ENCODE measurements at regions not wholly inside any gene's neighbourhood (a gene's known extent, or its start where the extent isn't known, plus 50 kb on each side); places are given as distances from the start of the nearest gene placed in this dataset.

DNA sequence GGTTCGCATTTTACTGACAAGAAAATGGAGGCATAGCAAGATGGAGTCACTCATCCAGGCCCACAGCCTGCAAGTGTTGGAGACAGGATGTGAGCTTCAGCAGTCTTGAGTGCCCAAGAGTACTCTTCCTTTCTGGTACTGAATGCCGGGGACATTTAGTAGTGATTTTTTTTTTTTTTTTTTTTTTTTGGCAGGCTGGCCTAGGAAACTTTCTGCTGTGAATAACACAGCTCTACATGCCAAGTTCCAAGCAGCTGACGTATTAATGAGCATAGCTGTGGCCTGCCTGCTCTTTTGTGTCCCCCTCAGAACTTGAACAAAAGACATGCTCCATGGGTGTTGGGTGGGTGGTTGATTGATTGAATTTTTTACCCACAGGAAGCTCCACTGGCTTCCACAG lies 195.5 kb upstream of the CADM1 start (continued):
- TF ChIP-seq, protein P1, sequence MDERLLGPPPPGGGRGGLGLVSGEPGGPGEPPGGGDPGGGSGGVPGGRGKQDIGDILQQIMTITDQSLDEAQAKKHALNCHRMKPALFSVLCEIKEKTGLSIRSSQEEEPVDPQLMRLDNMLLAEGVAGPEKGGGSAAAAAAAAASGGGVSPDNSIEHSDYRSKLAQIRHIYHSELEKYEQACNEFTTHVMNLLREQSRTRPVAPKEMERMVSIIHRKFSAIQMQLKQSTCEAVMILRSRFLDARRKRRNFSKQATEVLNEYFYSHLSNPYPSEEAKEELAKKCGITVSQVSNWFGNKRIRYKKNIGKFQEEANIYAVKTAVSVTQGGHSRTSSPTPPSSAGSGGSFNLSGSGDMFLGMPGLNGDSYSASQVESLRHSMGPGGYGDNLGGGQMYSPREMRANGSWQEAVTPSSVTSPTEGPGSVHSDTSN (CRISPR knock-in tag; IDR thresholded peaks at IDR 0.05), result no peak

DNA sequence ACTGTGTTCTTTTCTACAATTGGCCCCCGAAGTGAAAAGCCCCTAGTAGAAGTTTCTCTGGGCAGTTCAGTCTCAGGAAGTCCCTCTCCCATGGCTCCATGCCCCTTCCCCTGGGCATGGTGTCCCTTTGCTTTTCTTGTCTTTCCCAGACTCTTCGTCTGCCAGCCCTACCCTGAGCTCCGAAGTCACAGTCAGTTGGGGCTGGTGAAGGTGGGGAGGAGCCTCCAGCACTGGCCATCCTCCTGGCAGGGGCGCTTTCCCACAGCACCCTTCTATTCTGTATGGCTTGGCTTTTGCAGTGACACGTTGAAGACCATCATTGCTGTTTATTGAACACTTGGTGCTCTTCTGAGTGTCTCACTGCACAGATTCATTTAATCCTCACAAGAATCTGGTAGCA lies 195.1 kb upstream of the CADM1 start:
- H3K4me3 ChIP-seq (replicated peaks in 1 of 3; ENCODE audit: insufficient read depth in 1 of 3, low read depth in 2 of 3, low read length in 3 of 3), result no peak overlapping the region
- H3K27me3 ChIP-seq (ENCODE audit: control insufficient read depth in 1 of 2, insufficient read depth in 2 of 2, low read length in 2 of 2), result peaks cover 1 to 12% of the 10 kb centered on the region in 2 experiments; a peak in 4 of 5 replicates
- H2AFZ ChIP-seq (ENCODE audit: low read length), result no peak overlapping the region
- TF ChIP-seq NR2F2 (IDR thresholded peaks at IDR 0.05; ENCODE audit: borderline replicate concordance, low read depth) (no peak), ZSCAN22 (CRISPR knock-in tag; IDR thresholded peaks at IDR 0.05) (no peak), IRX3 (CRISPR knock-in tag; IDR thresholded peaks at IDR 0.05; ENCODE audit: borderline replicate concordance, low read depth) (no peak), PRPF4 (IDR thresholded peaks at IDR 0.05; ENCODE audit: low read depth, low read length, poor library complexity, severe bottlenecking) (no peak), ZC3H13 (CRISPR knock-in tag; IDR thresholded peaks at IDR 0.05) (no peak), MXD4 (CRISPR knock-in tag; IDR thresholded peaks at IDR 0.05) (no peak), TCF7L2 (IDR thresholded peaks at IDR 0.05; ENCODE audit: low read depth, low read length) (no peak), KDM1A (CRISPR knock-in tag; IDR thresholded peaks at IDR 0.05) (no peak), NCOA5 (CRISPR knock-in tag; IDR thresholded peaks at IDR 0.05) (no peak), ZNF350 (CRISPR knock-in tag; IDR thresholded peaks at IDR 0.05; ENCODE audit: borderline replicate concordance, low read depth) (no peak), ZNF841 (CRISPR knock-in tag; IDR thresholded peaks at IDR 0.05; ENCODE audit: borderline replicate concordance) (no peak), ZNF383 (CRISPR knock-in tag; IDR thresholded peaks at IDR 0.05; ENCODE audit: borderline replicate concordance) (no peak), ZSCAN29 (CRISPR knock-in tag; conservative IDR thresholded peaks at IDR 0.05) (no peak), HOXA3 (CRISPR knock-in tag; IDR thresholded peaks at IDR 0.05) (no peak), ZNF296 (CRISPR knock-in tag; conservative IDR thresholded peaks at IDR 0.05) (no peak), HNRNPK (IDR thresholded peaks at IDR 0.05; ENCODE audit: low read depth, low read length, poor library complexity, severe bottlenecking) (no peak), THYN1 (CRISPR knock-in tag; IDR thresholded peaks at IDR 0.05; ENCODE audit: borderline replicate concordance, low read depth) (no peak)
- TF ChIP-seq, protein P2, sequence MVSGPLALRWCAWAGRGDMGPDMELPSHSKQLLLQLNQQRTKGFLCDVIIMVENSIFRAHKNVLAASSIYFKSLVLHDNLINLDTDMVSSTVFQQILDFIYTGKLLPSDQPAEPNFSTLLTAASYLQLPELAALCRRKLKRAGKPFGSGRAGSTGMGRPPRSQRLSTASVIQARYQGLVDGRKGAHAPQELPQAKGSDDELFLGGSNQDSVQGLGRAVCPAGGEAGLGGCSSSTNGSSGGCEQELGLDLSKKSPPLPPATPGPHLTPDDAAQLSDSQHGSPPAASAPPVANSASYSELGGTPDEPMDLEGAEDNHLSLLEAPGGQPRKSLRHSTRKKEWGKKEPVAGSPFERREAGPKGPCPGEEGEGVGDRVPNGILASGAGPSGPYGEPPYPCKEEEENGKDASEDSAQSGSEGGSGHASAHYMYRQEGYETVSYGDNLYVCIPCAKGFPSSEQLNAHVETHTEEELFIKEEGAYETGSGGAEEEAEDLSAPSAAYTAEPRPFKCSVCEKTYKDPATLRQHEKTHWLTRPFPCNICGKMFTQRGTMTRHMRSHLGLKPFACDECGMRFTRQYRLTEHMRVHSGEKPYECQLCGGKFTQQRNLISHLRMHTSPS (CRISPR knock-in tag; IDR thresholded peaks at IDR 0.05; ENCODE audit: low read depth), result no peak
- H3K27ac ChIP-seq (ENCODE audit: extremely low read length, insufficient read depth, low read length), result no peak overlapping the region
- ATAC-seq, result no peak
- no peak for FAIRE-seq
- BruUV-seq (replicated peaks), result no TSS peak
- no peaks in the 10 kb centered on the region for H3K79me2 ChIP-seq (ENCODE audit: insufficient read depth, low read length)
- ChIA-PET CTCF (ENCODE audit: low intra/inter-chr PET ratio, low total read pairs) (no interaction called here), POLR2A (no interaction called here)
- H4K20me1 ChIP-seq (ENCODE audit: insufficient read depth, low read length), result no peaks in the 10 kb centered on the region
- no peak for DNase-seq (ENCODE audit: low spot score)
- 5% methylated on average over 5 of the region's 5 CpGs for WGBS (ENCODE audit: low lambda C conversion rate)
- no peaks in the 10 kb centered on the region for H3K4me1 ChIP-seq (ENCODE audit: insufficient read depth, low read length)
- H3K9me3 ChIP-seq (ENCODE audit: low read length), result no peaks in the 10 kb centered on the region
- no peak overlapping the region for H3K9ac ChIP-seq (ENCODE audit: insufficient read depth, low read depth, low read length)
- H3K36me3 ChIP-seq (replicated peaks in 1 of 2; ENCODE audit: control insufficient read depth in 1 of 2, insufficient read depth in 2 of 2, low read length in 2 of 2), result no peaks in the 10 kb centered on the region
- in situ Hi-C loops (cut with HindIII; ENCODE audit: extremely low pct_ligation_motif_present, low pct_unique_long_range_greater_than_20kb), result no loop called here
- intact Hi-C loops (cut with micrococcal nuclease; ENCODE audit: unreplicated experiment), result no loop called here
- H3K4me2 ChIP-seq (ENCODE audit: low read depth, low read length), result no peak overlapping the region

Measured in HepG2 (cell line).